ENCODE measurements at regions not wholly inside any gene's neighbourhood (a gene's known extent, or its start where the extent isn't known, plus 50 kb on each side); places are given as distances from the start of the nearest gene placed in this dataset.

DNA sequence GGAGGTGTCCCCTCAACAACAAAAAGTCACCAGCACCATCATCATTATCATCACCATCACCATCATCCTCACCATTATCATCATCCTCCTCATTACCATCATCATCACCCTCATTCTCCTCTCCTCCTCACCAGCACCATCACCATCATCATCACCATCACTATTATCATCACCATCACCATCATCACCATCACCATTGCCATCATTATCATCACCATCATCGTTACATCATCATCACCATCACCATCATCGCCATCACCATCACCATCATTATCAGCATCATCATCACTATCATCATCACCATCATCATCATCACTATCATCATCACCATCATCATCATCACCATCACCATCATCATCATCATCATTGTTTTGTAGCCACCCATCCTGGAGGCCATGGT, 212.6 kb downstream of the MN1 start:
- TF ChIP-seq, protein P1, sequence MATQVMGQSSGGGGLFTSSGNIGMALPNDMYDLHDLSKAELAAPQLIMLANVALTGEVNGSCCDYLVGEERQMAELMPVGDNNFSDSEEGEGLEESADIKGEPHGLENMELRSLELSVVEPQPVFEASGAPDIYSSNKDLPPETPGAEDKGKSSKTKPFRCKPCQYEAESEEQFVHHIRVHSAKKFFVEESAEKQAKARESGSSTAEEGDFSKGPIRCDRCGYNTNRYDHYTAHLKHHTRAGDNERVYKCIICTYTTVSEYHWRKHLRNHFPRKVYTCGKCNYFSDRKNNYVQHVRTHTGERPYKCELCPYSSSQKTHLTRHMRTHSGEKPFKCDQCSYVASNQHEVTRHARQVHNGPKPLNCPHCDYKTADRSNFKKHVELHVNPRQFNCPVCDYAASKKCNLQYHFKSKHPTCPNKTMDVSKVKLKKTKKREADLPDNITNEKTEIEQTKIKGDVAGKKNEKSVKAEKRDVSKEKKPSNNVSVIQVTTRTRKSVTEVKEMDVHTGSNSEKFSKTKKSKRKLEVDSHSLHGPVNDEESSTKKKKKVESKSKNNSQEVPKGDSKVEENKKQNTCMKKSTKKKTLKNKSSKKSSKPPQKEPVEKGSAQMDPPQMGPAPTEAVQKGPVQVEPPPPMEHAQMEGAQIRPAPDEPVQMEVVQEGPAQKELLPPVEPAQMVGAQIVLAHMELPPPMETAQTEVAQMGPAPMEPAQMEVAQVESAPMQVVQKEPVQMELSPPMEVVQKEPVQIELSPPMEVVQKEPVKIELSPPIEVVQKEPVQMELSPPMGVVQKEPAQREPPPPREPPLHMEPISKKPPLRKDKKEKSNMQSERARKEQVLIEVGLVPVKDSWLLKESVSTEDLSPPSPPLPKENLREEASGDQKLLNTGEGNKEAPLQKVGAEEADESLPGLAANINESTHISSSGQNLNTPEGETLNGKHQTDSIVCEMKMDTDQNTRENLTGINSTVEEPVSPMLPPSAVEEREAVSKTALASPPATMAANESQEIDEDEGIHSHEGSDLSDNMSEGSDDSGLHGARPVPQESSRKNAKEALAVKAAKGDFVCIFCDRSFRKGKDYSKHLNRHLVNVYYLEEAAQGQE (IDR thresholded peaks at IDR 0.05; ENCODE audit: insufficient read depth in 1 of 2, low read depth in 2 of 2, low read length in 2 of 2), result no peak
- TF ChIP-seq SIN3A (IDR thresholded peaks at IDR 0.05; ENCODE audit: borderline replicate concordance, insufficient read depth, low read length), result no peak

Data from PFSK-1 (cell line).